ENCODE measurements at regions not wholly inside any gene's neighbourhood (a gene's known extent, or its start where the extent isn't known, plus 50 kb on each side); places are given as distances from the start of the nearest gene placed in this dataset.

DNA sequence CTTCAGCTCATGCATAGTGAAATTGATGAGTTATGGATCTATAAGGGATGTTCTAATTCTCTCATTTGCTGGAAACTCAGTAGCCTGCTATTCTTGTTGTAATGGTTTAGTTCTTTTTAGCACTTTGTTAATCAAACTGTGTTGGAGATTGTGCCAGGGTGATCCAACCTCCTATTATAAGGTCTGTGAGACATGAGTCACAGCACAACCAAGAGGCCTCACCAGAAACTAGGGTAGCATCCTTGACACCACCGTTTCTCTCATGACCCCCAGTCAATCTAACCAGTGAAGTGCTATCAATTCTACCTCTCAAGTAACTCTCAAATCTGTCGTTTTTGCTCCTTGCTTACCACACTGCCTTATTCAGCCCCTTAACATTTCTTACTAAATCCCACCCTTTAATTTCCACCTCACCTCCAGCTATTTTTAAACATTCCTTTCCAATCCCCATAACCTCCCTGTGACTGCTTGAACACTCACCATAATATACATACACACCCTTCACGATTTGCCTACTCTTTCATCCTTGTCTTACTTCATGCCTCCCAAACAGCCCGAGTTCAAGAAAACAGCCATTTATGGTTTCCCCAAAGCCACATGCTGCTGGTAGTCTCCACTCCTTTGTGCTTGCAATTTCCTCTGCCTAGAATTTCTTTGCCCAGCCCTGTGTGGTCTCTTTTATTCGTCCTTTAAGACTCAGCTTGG, 53.9 kb upstream of the NUDT4 start:
- Mint-ChIP-seq H3K4me3 (ENCODE audit: unreplicated experiment) (no peak overlapping the region), H3K9me3 (ENCODE audit: low read depth) (no peaks in the 10 kb centered on the region), H3K36me3 (ENCODE audit: low read depth) (no peaks in the 10 kb centered on the region), H3K27me3 (ENCODE audit: low read depth) (no peaks in the 10 kb centered on the region), H3K27ac (ENCODE audit: unreplicated experiment) (no peak overlapping the region), H3K4me1 (ENCODE audit: low read depth) (peaks cover 22% of the 10 kb centered on the region)
- TF ChIP-seq, protein P1, sequence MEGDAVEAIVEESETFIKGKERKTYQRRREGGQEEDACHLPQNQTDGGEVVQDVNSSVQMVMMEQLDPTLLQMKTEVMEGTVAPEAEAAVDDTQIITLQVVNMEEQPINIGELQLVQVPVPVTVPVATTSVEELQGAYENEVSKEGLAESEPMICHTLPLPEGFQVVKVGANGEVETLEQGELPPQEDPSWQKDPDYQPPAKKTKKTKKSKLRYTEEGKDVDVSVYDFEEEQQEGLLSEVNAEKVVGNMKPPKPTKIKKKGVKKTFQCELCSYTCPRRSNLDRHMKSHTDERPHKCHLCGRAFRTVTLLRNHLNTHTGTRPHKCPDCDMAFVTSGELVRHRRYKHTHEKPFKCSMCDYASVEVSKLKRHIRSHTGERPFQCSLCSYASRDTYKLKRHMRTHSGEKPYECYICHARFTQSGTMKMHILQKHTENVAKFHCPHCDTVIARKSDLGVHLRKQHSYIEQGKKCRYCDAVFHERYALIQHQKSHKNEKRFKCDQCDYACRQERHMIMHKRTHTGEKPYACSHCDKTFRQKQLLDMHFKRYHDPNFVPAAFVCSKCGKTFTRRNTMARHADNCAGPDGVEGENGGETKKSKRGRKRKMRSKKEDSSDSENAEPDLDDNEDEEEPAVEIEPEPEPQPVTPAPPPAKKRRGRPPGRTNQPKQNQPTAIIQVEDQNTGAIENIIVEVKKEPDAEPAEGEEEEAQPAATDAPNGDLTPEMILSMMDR (IDR thresholded peaks at IDR 0.05): no peak
- no peak for DNase-seq (ENCODE audit: low spot score)

DNA sequence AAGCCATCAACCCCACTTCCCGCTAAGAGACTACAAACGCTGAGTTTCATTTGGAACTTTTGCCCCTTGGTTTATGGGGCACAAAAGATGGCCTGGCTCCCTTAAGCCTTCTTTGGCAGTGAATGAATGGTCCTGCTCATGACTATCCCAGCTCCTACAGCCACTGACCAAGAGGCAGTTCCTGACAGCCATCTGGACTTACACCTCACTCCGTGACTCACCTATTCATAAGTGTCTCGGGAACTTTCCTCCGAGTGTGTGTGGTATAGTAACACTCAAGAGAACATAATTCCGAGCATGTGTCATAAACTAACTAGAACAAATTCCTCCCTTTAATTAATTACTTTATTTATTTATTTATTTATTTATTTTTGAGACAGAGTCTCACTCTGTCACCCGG, 51.9 kb upstream of the NUDT4 start:
- Mint-ChIP-seq H3K36me3 (ENCODE audit: low read depth) (no peaks in the 10 kb centered on the region), H3K4me1 (ENCODE audit: low read depth) (peaks cover 9% of the 10 kb centered on the region), H3K27ac (ENCODE audit: unreplicated experiment) (no peak overlapping the region), H3K9me3 (ENCODE audit: low read depth) (no peaks in the 10 kb centered on the region), H3K4me3 (ENCODE audit: unreplicated experiment) (no peak overlapping the region), H3K27me3 (ENCODE audit: low read depth) (no peaks in the 10 kb centered on the region)
- TF ChIP-seq, protein P1 (IDR thresholded peaks at IDR 0.05): no peak
- DNase-seq (ENCODE audit: low spot score): no peak
